WTC11 (cell line): ENCODE measurements at regions not wholly inside any gene's neighbourhood (a gene's known extent, or its start where the extent isn't known, plus 50 kb on each side); places are given as distances from the start of the nearest gene placed in this dataset.

ENCODE experiments used
- ATF2 ChIP-seq: sonication (generic); formaldehyde crosslinking; IDR thresholded peaks from 2 replicates; pipeline ENCODE4 v1.8.1; 2022; ENCODE audit warnings: low read depth, missing genetic modification reagents, borderline replicate concordance
- CTCF ChIP-seq: fragments of 200-600 bp; IDR thresholded peaks from 2 replicates; pipeline ENCODE4 v1.8.0; 2022; ENCODE audit warnings: antibody characterized with exemption
- FOXP4 ChIP-seq: sonication (generic); formaldehyde crosslinking; IDR thresholded peaks from 2 replicates; pipeline ENCODE4 v1.8.0; 2022; ENCODE audit warnings: mild to moderate bottlenecking, missing genetic modification reagents
- IRF1 ChIP-seq: sonication (generic); formaldehyde crosslinking; IDR thresholded peaks from 2 replicates; pipeline ENCODE4 v1.8.0; 2023; ENCODE audit warnings: missing genetic modification reagents
- KAT7 ChIP-seq: sonication (generic); formaldehyde crosslinking; IDR thresholded peaks from 2 replicates; pipeline ENCODE4 v1.8.1; 2023; ENCODE audit warnings: missing genetic modification reagents, mild to moderate bottlenecking, borderline replicate concordance
- MAX ChIP-seq: sonication (generic); formaldehyde crosslinking; IDR thresholded peaks from 2 replicates; pipeline ENCODE4 v1.8.0; 2022; ENCODE audit warnings: mild to moderate bottlenecking, missing genetic modification reagents
- NFATC4 ChIP-seq: fragments of 250-450 bp; sonication (Bioruptor Pico); IDR thresholded peaks from 2 replicates; pipeline ENCODE4 v1.9.0; 2021; ENCODE audit warnings: mild to moderate bottlenecking
- USF1 ChIP-seq: sonication (generic); formaldehyde crosslinking; IDR thresholded peaks from 2 replicates; pipeline ENCODE4 v1.8.0; 2022; ENCODE audit warnings: mild to moderate bottlenecking, missing genetic modification reagents
- USF2 ChIP-seq: sonication (generic); formaldehyde crosslinking; IDR thresholded peaks from 2 replicates; pipeline ENCODE4 v1.8.1; 2023; ENCODE audit warnings: mild to moderate bottlenecking, missing genetic modification reagents, moderate library complexity

GRCh38 chr4:111398906-111399330, 746.3 kb upstream of the FAM241A start:
- no peak for TF ChIP-seq MAX (CRISPR knock-in tag)
- TF ChIP-seq FOXP4 (CRISPR knock-in tag): no peak
- no peak for TF ChIP-seq IRF1
- no peak for TF ChIP-seq USF1 (CRISPR knock-in tag)
- no peak for TF ChIP-seq CTCF
- TF ChIP-seq USF2 (CRISPR knock-in tag): no peak
- TF ChIP-seq KAT7 (CRISPR knock-in tag): no peak
- no peak for TF ChIP-seq NFATC4 (CRISPR knock-in tag)
- TF ChIP-seq ATF2 (CRISPR knock-in tag): no peak
